Gastrocnemius medialis (tissue), 4 donors: ENCODE measurements at regions not wholly inside any gene's neighbourhood (a gene's known extent, or its start where the extent isn't known, plus 50 kb on each side); places are given as distances from the start of the nearest gene placed in this dataset.

Source experiments
- ATAC-seq, 2 donors: fragments of 150-250 bp; one replicate each; pipeline ENCODE4 v1.9.1; 2016
- DNase-seq, 2 donors: peaks; one replicate each; pipeline ENCODE4 v3.0.0-alpha.2; 2019
- H3K27ac ChIP-seq, 4 donors: fragments of 200-600 bp; sonication (generic); 1 replicate in 1 of 4; 2 replicates in 3 of 4; pipeline ENCODE4 v1.5.1; 2016 to 2018; ENCODE audit warnings: mild to moderate bottlenecking in 2 of 4, moderate library complexity in 1 of 4
- H3K27me3 ChIP-seq, 3 donors: fragments of 200-600 bp; sonication (generic) in 2 of 3; 1 replicate in 1 of 3; 2 replicates in 2 of 3; pipeline versions ENCODE4 v1.5.1 to v1.6.0; 2016 to 2019; ENCODE audit warnings: mild to moderate bottlenecking in 1 of 3, moderate library complexity in 1 of 3
- H3K36me3 ChIP-seq, 2 donors: fragments of 200-600 bp; sonication (generic) in 1 of 2; one replicate each; pipeline ENCODE4 v1.5.1; 2017 to 2018
- H3K4me1 ChIP-seq, 2 donors: fragments of 200-600 bp; sonication (generic) in 1 of 2; one replicate each; pipeline ENCODE4 v1.5.1; 2016 to 2017; ENCODE audit warnings: mild to moderate bottlenecking in 2 of 2
- H3K4me3 ChIP-seq, 4 donors: fragments of 200-600 bp; sonication (generic) in 3 of 4; 1 replicate in 1 of 4; 2 replicates in 3 of 4; pipeline ENCODE4 v1.5.1; 2016 to 2019; ENCODE audit warnings: mild to moderate bottlenecking in 2 of 4
- H3K9me3 ChIP-seq, 3 donors: fragments of 200-600 bp; sonication (generic) in 2 of 3; 1 replicate in 1 of 3; 2 replicates in 2 of 3; pipeline ENCODE4 v1.5.1; 2016 to 2019
- POLR2A ChIP-seq, 2 donors: fragments of 450-650 bp; IDR thresholded peaks; one replicate each; pipeline ENCODE4 v1.6.1; 2017; ENCODE audit warnings: antibody characterized with exemption in 2 of 2, mild to moderate bottlenecking in 2 of 2, moderate library complexity in 2 of 2
- in situ Hi-C, 4 donors: fragments of 200-750 bp; cut with MboI; loops; one replicate each; pipeline versions ENCODE4 v1.15.0 to v1.8.0; 2017; ENCODE audit warnings: low sequenced_read_pairs in 4 of 4
- intact Hi-C: fragments of 100-400 bp; cut with DNase I; formaldehyde crosslinking; loops from one replicate; pipeline ENCODE4 v1.15.1; 2023; ENCODE audit warnings: low total_unique reads
- TF ChIP-seq, protein P1 (sequence below), 5 experiments: fragments of 450-650 bp in 3 of 5; fragments of 200-600 bp in 2 of 5; sonication (generic) in 2 of 5; IDR thresholded peaks in 4 of 5; conservative IDR thresholded peaks in 1 of 5; 1 replicate in 4 of 5; 2 replicates in 1 of 5; pipeline ENCODE4 v1.5.1; 2016 to 2019; ENCODE audit warnings: antibody characterized with exemption in 5 of 5, mild to moderate bottlenecking in 3 of 5, moderate library complexity in 3 of 5

- no peaks in the 10 kb centered on the region for H3K27me3 ChIP-seq
- no peak overlapping the region for H3K4me3 ChIP-seq
- ATAC-seq (no peak), DNase-seq (no peak)
- in situ Hi-C loops (no loop called here), intact Hi-C loops (no loop called here)
- no peaks in the 10 kb centered on the region for H3K36me3 ChIP-seq
- no peaks in the 10 kb centered on the region for H3K4me1 ChIP-seq
- no peak overlapping the region for H3K27ac ChIP-seq
- TF ChIP-seq POLR2A (IDR thresholded peaks at IDR 0.05) = no peak
- TF ChIP-seq, protein P1, sequence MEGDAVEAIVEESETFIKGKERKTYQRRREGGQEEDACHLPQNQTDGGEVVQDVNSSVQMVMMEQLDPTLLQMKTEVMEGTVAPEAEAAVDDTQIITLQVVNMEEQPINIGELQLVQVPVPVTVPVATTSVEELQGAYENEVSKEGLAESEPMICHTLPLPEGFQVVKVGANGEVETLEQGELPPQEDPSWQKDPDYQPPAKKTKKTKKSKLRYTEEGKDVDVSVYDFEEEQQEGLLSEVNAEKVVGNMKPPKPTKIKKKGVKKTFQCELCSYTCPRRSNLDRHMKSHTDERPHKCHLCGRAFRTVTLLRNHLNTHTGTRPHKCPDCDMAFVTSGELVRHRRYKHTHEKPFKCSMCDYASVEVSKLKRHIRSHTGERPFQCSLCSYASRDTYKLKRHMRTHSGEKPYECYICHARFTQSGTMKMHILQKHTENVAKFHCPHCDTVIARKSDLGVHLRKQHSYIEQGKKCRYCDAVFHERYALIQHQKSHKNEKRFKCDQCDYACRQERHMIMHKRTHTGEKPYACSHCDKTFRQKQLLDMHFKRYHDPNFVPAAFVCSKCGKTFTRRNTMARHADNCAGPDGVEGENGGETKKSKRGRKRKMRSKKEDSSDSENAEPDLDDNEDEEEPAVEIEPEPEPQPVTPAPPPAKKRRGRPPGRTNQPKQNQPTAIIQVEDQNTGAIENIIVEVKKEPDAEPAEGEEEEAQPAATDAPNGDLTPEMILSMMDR (IDR thresholded peaks at IDR 0.05 in 4 of 5, conservative IDR thresholded peaks at IDR 0.05 in 1 of 5) = no peak
- no peaks in the 10 kb centered on the region for H3K9me3 ChIP-seq
Measured at GRCh38 chr15:61426466-61426865, 197.4 kb upstream of the RORA start.

DNA sequence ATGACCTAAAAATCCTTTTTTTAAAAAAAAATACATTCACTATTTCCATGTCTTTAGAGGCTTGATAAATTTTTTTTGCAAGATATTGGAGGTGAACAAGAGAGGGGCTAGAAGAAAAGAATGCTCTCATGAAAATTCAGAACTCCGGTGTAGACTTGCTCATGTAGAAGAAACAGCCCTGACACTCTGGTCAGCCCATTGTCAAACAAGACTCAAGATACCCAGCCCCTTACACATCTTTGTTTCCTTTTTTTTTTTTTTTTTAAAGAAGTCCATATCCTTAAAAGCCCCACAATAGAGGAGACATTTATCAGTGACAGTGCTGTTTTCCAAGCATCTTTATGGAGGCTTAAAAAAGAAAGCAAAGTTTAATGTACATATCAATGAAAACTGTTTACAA is 196.8 kb upstream of the RORA start:
- Histone ChIP-seq H3K4me3 (no peak overlapping the region), H3K9me3 (no peaks in the 10 kb centered on the region), H3K27ac (no peak overlapping the region), H3K27me3 (no peaks in the 10 kb centered on the region), H3K4me1 (no peaks in the 10 kb centered on the region), H3K36me3 (no peaks in the 10 kb centered on the region)
- DNase-seq (no peak), ATAC-seq (no peak)
- TF ChIP-seq, protein P1 (IDR thresholded peaks at IDR 0.05 in 4 of 5, conservative IDR thresholded peaks at IDR 0.05 in 1 of 5) = no peak
- no peak for TF ChIP-seq POLR2A (IDR thresholded peaks at IDR 0.05)
- intact Hi-C loops (no loop called here), in situ Hi-C loops (no loop called here)

- intact Hi-C loops (no loop called here), in situ Hi-C loops (no loop called here)
- no peaks in the 10 kb centered on the region for H3K27me3 ChIP-seq
- ATAC-seq (no peak), DNase-seq (no peak)
- no peak overlapping the region for H3K4me3 ChIP-seq
- H3K4me1 ChIP-seq = no peaks in the 10 kb centered on the region
- H3K36me3 ChIP-seq = no peaks in the 10 kb centered on the region
- TF ChIP-seq, protein P1 (IDR thresholded peaks at IDR 0.05 in 4 of 5, conservative IDR thresholded peaks at IDR 0.05 in 1 of 5) = no peak
- TF ChIP-seq POLR2A (IDR thresholded peaks at IDR 0.05) = no peak
- no peak overlapping the region for H3K27ac ChIP-seq
- no peaks in the 10 kb centered on the region for H3K9me3 ChIP-seq
Measured at GRCh38 chr15:61422773-61423172, 193.7 kb upstream of the RORA start.

GRCh38 chr15:61421938-61422337 is 192.8 kb upstream of the RORA start:
- no peaks in the 10 kb centered on the region for H3K27me3 ChIP-seq
- no peak for ATAC-seq
- no peaks in the 10 kb centered on the region for H3K36me3 ChIP-seq
- H3K4me1 ChIP-seq = no peaks in the 10 kb centered on the region
- H3K9me3 ChIP-seq = no peaks in the 10 kb centered on the region
- no peak for TF ChIP-seq POLR2A (IDR thresholded peaks at IDR 0.05)
- TF ChIP-seq, protein P1 (IDR thresholded peaks at IDR 0.05 in 4 of 5, conservative IDR thresholded peaks at IDR 0.05 in 1 of 5) = no peak
- in situ Hi-C loops (no loop called here), intact Hi-C loops (no loop called here)
- no peak for DNase-seq
- H3K27ac ChIP-seq = no peak overlapping the region
- H3K4me3 ChIP-seq = no peak overlapping the region

DNA sequence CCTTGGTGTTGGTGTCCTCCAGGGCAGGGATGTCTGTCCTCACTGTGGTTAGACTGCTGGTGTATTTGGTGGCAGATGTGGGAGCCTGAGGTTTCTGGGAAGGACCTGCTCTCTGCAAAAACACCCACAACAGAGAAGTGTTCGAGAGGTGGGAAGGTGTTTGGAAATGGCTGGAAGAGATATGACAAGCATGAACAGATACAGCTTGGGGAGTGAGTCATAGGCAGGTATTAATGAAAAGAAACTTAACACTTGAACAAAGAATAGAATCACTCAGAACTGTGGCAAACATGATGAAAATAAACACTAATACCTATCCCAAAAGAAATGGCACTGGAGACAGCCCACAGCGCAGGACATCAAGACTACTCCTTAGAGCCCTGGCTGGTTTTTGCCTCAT is 192.4 kb upstream of the RORA start:
- Histone ChIP-seq H3K36me3 (no peaks in the 10 kb centered on the region), H3K27ac (no peak overlapping the region), H3K27me3 (no peaks in the 10 kb centered on the region), H3K4me1 (no peaks in the 10 kb centered on the region), H3K9me3 (no peaks in the 10 kb centered on the region), H3K4me3 (no peak overlapping the region)
- ATAC-seq (no peak), DNase-seq (no peak)
- TF ChIP-seq, protein P1 (IDR thresholded peaks at IDR 0.05 in 4 of 5, conservative IDR thresholded peaks at IDR 0.05 in 1 of 5) = no peak
- no peak for TF ChIP-seq POLR2A (IDR thresholded peaks at IDR 0.05)
- in situ Hi-C loops = no loop called here
- intact Hi-C loops = no loop called here
